SK-N-SH (cell line): ENCODE measurements at regions not wholly inside any gene's neighbourhood (a gene's known extent, or its start where the extent isn't known, plus 50 kb on each side); places are given as distances from the start of the nearest gene placed in this dataset.
A peak's percentile ranks its signal among the peaks of the same experiment; 100 is the strongest.

ENCODE experiments used
- CTCF ChIA-PET: fragments of 300-600, 350-600 bp; formaldehyde crosslinking; extraction: SDS; loops from one replicate; lab custom pipeline; 2021; lab: Yijun Ruan, JAX
- POLR2A ChIA-PET: fragments of 350-600 bp; sonication (Branson Sonifier 250); formaldehyde crosslinking; extraction: SDS; loops from one replicate; lab custom pipeline; 2020; ENCODE audit warnings: antibody characterized with exemption, inconsistent platforms; lab: Yijun Ruan, JAX
- DNase-seq: peaks from one replicate; pipeline ENCODE4 v3.0.0; 2012
- H2AFZ ChIP-seq: fragments of 200-600 bp; sonication (generic); 2 replicates; pipeline ENCODE4 v1.8.1; 2016; ENCODE audit warnings: antibody characterized with exemption, mild to moderate bottlenecking, low read depth
- H3F3A ChIP-seq: fragments of 200-600 bp; sonication (generic); replicated peaks from 2 replicates; pipeline ENCODE3; 2016; ENCODE audit warnings: antibody characterized with exemption, mild to moderate bottlenecking; ENCODE audit not compliant: insufficient read depth
- H3K27ac ChIP-seq, 2 experiments: fragments of 200-500 bp in 1 of 2; fragments of 200-600 bp in 1 of 2; sonication (Bioruptor generic) in 1 of 2; sonication (generic), shearing (Covaris generic) in 1 of 2; 2 replicates each; pipeline versions ENCODE4 v1.5.1 to v1.6.1; 2014 to 2016; ENCODE audit warnings: low read depth in 2 of 2, inconsistent platforms in 1 of 2, low read length in 1 of 2, mild to moderate bottlenecking in 1 of 2, mixed read lengths in 1 of 2
- H3K27me3 ChIP-seq: fragments of 200-600 bp; sonication (generic), shearing (Covaris generic); 2 replicates; pipeline ENCODE4 v1.6.1; 2016; ENCODE audit warnings: mixed run types; ENCODE audit not compliant: insufficient read depth
- H3K36me3 ChIP-seq, 2 experiments: fragments of 200-500 bp in 1 of 2; fragments of 200-600 bp in 1 of 2; sonication (Bioruptor generic) in 1 of 2; sonication (generic) in 1 of 2; replicated peaks in 1 of 2; 2 replicates each; pipeline versions ENCODE3 to v1.5.1; 2014 to 2016; ENCODE audit warnings: low read length in 1 of 2, mild to moderate bottlenecking in 1 of 2; ENCODE audit not compliant: insufficient read depth in 2 of 2, control insufficient read depth in 1 of 2
- H3K4me1 ChIP-seq, 2 experiments: fragments of 200-500 bp in 1 of 2; fragments of 200-600 bp in 1 of 2; sonication (Bioruptor generic) in 1 of 2; sonication (generic), shearing (Covaris generic) in 1 of 2; 2 replicates each; pipeline versions ENCODE4 v1.5.1 to v1.6.1; 2014 to 2016; ENCODE audit warnings: low read depth in 1 of 2, low read length in 1 of 2, mixed run types in 1 of 2; ENCODE audit not compliant: insufficient read depth in 2 of 2, control insufficient read depth in 1 of 2
- H3K4me2 ChIP-seq: fragments of 200-600 bp; sonication (generic), shearing (Covaris generic); 2 replicates; pipeline ENCODE4 v1.6.1; 2017; ENCODE audit warnings: mixed run types
- H3K4me3 ChIP-seq, 2 experiments: fragments of 200-500 bp in 1 of 2; fragments of 200-600 bp in 1 of 2; sonication (Bioruptor generic) in 1 of 2; sonication (generic), shearing (Covaris generic) in 1 of 2; 2 replicates each; pipeline versions ENCODE4 v1.5.1 to v1.8.1; 2014 to 2016; ENCODE audit warnings: low read depth in 2 of 2, inconsistent platforms in 1 of 2, low read length in 1 of 2, mild to moderate bottlenecking in 1 of 2, mixed read lengths in 1 of 2, moderate library complexity in 1 of 2
- H3K79me2 ChIP-seq: fragments of 200-600 bp; sonication (generic); 2 replicates; pipeline ENCODE4 v1.8.1; 2017; ENCODE audit warnings: mild to moderate bottlenecking; ENCODE audit not compliant: insufficient read depth
- H3K9ac ChIP-seq: fragments of 200-600 bp; sonication (generic); 2 replicates; pipeline ENCODE4 v1.6.1; 2017; ENCODE audit warnings: mixed run types
- H3K9me2 ChIP-seq: fragments of 200-600 bp; sonication (generic); 2 replicates; pipeline ENCODE4 v1.6.1; 2017; ENCODE audit warnings: mixed run types
- H3K9me3 ChIP-seq: fragments of 200-600 bp; sonication (generic); 2 replicates; pipeline ENCODE4 v1.6.1; 2017; ENCODE audit warnings: mixed run types, mild to moderate bottlenecking, moderate library complexity
- H4K20me1 ChIP-seq: fragments of 200-600 bp; sonication (generic); 2 replicates; pipeline ENCODE4 v1.6.1; 2017; ENCODE audit warnings: mild to moderate bottlenecking, mixed run types; ENCODE audit not compliant: insufficient read depth
- CTCF ChIP-seq: fragments of 200-600 bp; sonication (generic); IDR thresholded peaks from 2 replicates; pipeline ENCODE4 v1.6.1; 2017; ENCODE audit warnings: antibody characterized with exemption, mild to moderate bottlenecking, moderate library complexity
- EP300 ChIP-seq, 2 experiments: IDR thresholded peaks; 2 replicates each; pipeline versions ENCODE4 v1.4.0 to v1.6.1; 2012; ENCODE audit warnings: borderline replicate concordance in 1 of 2, low read depth in 1 of 2, low read length in 1 of 2
- EZH2phosphoT487 ChIP-seq: fragments of 200-600 bp; sonication (generic); IDR thresholded peaks from 2 replicates; pipeline ENCODE4 v1.6.1; 2017; ENCODE audit warnings: low read depth, mixed run types, mild to moderate bottlenecking, antibody characterized with exemption, moderate library complexity, borderline replicate concordance
- FOXM1 ChIP-seq: IDR thresholded peaks from 2 replicates; pipeline ENCODE4 v1.4.0; 2012; ENCODE audit warnings: low read depth, mild to moderate bottlenecking
- GABPA ChIP-seq: IDR thresholded peaks from 2 replicates; pipeline ENCODE4 v1.4.0; 2012; ENCODE audit warnings: low read depth, mild to moderate bottlenecking
- IRF3 ChIP-seq: fragments of 150-350 bp; IDR thresholded peaks from 2 replicates; pipeline ENCODE4 v1.6.1; 2016; ENCODE audit warnings: mild to moderate bottlenecking, low read depth, low read length
- JUND ChIP-seq: IDR thresholded peaks from 2 replicates; pipeline ENCODE4 v1.4.0; 2012
- NFIC ChIP-seq: IDR thresholded peaks from 2 replicates; pipeline ENCODE4 v1.4.0; 2012; ENCODE audit warnings: borderline replicate concordance
- PBX3 ChIP-seq: IDR thresholded peaks from 2 replicates; pipeline ENCODE4; 2012
- SMC3 ChIP-seq: IDR thresholded peaks from 2 replicates; pipeline ENCODE4 v1.6.1; 2012; ENCODE audit warnings: low read depth, low read length, improper control_type of control experiment
- TCF12 ChIP-seq: IDR thresholded peaks from 2 replicates; pipeline ENCODE4 v1.4.0; 2012
- TEAD4 ChIP-seq: IDR thresholded peaks from 2 replicates; pipeline ENCODE4 v1.4.0; 2012; ENCODE audit warnings: mild to moderate bottlenecking, borderline replicate concordance; ENCODE audit not compliant: insufficient read depth
- YY1 ChIP-seq: IDR thresholded peaks from 2 replicates; pipeline ENCODE4 v1.4.0; 2012; ENCODE audit warnings: low read depth, mild to moderate bottlenecking
- ZBTB33 ChIP-seq: IDR thresholded peaks from 2 replicates; pipeline ENCODE4 v1.4.0; 2012; ENCODE audit warnings: low read depth, borderline replicate concordance
- WGBS: methylation state at CpG from one replicate; pipeline ENCODE4 v1.1.6; 2017; ENCODE audit warnings: low lambda C conversion rate; 5-methylcytosine and 5-hydroxymethylcytosine counted together

- ChIA-PET CTCF (interaction anchor here (1.4 to 1.6 kb wide), 2 partner anchors 229 to 807 kb away, joined by 3 to 4 read pairs; no protein-coding TSS in a partner anchor), POLR2A (no interaction called here)
- Histone ChIP-seq H3K36me3 (no peaks in the 10 kb centered on the region), H3K9me2 (no peaks in the 10 kb centered on the region), H3K27ac (no peak overlapping the region), H3K9ac (no peak overlapping the region), H3K4me1 (peaks cover 0 to 19% of the 10 kb centered on the region in 2 experiments; a peak in 2 of 4 replicates), H3K27me3 (peaks cover 57% of the 10 kb centered on the region), H4K20me1 (0 out of 2 replicates have a peak, but pooled peaks cover 4% of the 10 kb centered on the region), H3K4me2 (no peak overlapping the region), H3K79me2 (no peaks in the 10 kb centered on the region), H2AFZ (no peak overlapping the region), H3F3A (peaks cover 22% of the 10 kb centered on the region), H3K9me3 (no peaks in the 10 kb centered on the region), H3K4me3 (no peak overlapping the region)
- DNase-seq, result peak; percentile 43
- TF ChIP-seq JUND, result no peak
- no peak for TF ChIP-seq SMC3
- peak; percentile 82; the same call in 1 of the 2 replicates for TF ChIP-seq EZH2phosphoT487
- TF ChIP-seq EP300 (IDR thresholded peaks at IDR 0.05; ENCODE audit: borderline replicate concordance in 1 of 2, low read depth in 1 of 2, low read length in 1 of 2), result no peak
- no peak for TF ChIP-seq GABPA
- TF ChIP-seq YY1, result no peak
- no peak for TF ChIP-seq IRF3
- WGBS, result 15% methylated on average over 33 of the region's 36 CpGs
Observed at GRCh38 chr7:25860275-25861163, 291.5 kb upstream of the NFE2L3 start.

- DNase-seq, result no peak
- TF ChIP-seq ZBTB33 (no peak), JUND (no peak), TCF12 (no peak), SMC3 (no peak), CTCF (no peak), PBX3 (no peak), NFIC (no peak), YY1 (no peak), FOXM1 (no peak), TEAD4 (no peak)
- Histone ChIP-seq H3K4me3 (no peak overlapping the region), H3K9me2 (no peaks in the 10 kb centered on the region), H2AFZ (no peak overlapping the region), H4K20me1 (0 out of 2 replicates have a peak, but pooled peaks cover 4% of the 10 kb centered on the region), H3K4me2 (no peak overlapping the region), H3K4me1 (peaks cover 0 to 15% of the 10 kb centered on the region in 2 experiments; a peak in 2 of 4 replicates), H3K9me3 (no peaks in the 10 kb centered on the region), H3K36me3 (no peaks in the 10 kb centered on the region), H3K79me2 (no peaks in the 10 kb centered on the region), H3K27me3 (peaks cover 56% of the 10 kb centered on the region), H3K27ac (no peak overlapping the region), H3F3A (peaks cover 21% of the 10 kb centered on the region), H3K9ac (no peak overlapping the region)
- 9% methylated on average over 7 of the region's 7 CpGs for WGBS
- CTCF ChIA-PET, result interaction anchor here (1.4 to 2.4 kb wide), 2 partner anchors 9 to 229 kb away, joined by 4 to 9 read pairs; no protein-coding TSS in a partner anchor
- POLR2A ChIA-PET, result no interaction called here
Observed at GRCh38 chr7:25861164-25861496, 290.9 kb upstream of the NFE2L3 start.
